ENCODE measurements at regions not wholly inside any gene's neighbourhood (a gene's known extent, or its start where the extent isn't known, plus 50 kb on each side); places are given as distances from the start of the nearest gene placed in this dataset.

DNA sequence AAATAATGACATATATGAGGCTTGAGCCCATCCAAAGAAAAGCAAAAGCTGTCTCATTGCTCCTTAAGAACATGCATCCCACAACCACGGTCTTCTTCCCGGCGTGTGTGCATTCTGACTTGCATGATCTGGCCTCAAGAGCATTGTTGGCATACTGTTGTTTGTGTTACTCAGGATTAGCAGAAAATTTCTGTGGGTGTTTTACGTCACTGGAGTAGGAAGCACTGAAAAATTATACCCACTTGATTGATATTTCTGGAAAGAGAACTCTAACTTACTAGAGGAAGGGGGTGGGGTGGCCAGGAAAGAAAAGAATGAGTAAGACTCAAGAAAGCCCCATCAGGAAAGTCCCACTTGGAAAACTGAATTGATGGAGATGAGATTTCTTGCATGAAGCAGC is 326.2 kb upstream of the PRDM1 start (continued):
- TF ChIP-seq, protein P1, sequence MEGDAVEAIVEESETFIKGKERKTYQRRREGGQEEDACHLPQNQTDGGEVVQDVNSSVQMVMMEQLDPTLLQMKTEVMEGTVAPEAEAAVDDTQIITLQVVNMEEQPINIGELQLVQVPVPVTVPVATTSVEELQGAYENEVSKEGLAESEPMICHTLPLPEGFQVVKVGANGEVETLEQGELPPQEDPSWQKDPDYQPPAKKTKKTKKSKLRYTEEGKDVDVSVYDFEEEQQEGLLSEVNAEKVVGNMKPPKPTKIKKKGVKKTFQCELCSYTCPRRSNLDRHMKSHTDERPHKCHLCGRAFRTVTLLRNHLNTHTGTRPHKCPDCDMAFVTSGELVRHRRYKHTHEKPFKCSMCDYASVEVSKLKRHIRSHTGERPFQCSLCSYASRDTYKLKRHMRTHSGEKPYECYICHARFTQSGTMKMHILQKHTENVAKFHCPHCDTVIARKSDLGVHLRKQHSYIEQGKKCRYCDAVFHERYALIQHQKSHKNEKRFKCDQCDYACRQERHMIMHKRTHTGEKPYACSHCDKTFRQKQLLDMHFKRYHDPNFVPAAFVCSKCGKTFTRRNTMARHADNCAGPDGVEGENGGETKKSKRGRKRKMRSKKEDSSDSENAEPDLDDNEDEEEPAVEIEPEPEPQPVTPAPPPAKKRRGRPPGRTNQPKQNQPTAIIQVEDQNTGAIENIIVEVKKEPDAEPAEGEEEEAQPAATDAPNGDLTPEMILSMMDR (IDR thresholded peaks at IDR 0.05), result no peak
- no peak for TF ChIP-seq EZH2phosphoT487 (IDR thresholded peaks at IDR 0.05; ENCODE audit: borderline replicate concordance, low read depth)
- TF ChIP-seq, protein P2, sequence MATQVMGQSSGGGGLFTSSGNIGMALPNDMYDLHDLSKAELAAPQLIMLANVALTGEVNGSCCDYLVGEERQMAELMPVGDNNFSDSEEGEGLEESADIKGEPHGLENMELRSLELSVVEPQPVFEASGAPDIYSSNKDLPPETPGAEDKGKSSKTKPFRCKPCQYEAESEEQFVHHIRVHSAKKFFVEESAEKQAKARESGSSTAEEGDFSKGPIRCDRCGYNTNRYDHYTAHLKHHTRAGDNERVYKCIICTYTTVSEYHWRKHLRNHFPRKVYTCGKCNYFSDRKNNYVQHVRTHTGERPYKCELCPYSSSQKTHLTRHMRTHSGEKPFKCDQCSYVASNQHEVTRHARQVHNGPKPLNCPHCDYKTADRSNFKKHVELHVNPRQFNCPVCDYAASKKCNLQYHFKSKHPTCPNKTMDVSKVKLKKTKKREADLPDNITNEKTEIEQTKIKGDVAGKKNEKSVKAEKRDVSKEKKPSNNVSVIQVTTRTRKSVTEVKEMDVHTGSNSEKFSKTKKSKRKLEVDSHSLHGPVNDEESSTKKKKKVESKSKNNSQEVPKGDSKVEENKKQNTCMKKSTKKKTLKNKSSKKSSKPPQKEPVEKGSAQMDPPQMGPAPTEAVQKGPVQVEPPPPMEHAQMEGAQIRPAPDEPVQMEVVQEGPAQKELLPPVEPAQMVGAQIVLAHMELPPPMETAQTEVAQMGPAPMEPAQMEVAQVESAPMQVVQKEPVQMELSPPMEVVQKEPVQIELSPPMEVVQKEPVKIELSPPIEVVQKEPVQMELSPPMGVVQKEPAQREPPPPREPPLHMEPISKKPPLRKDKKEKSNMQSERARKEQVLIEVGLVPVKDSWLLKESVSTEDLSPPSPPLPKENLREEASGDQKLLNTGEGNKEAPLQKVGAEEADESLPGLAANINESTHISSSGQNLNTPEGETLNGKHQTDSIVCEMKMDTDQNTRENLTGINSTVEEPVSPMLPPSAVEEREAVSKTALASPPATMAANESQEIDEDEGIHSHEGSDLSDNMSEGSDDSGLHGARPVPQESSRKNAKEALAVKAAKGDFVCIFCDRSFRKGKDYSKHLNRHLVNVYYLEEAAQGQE (IDR thresholded peaks at IDR 0.05; ENCODE audit: low read depth, low read length), result no peak
- TF ChIP-seq TEAD4 (IDR thresholded peaks at IDR 0.05; ENCODE audit: borderline replicate concordance, insufficient read depth), result no peak

DNA sequence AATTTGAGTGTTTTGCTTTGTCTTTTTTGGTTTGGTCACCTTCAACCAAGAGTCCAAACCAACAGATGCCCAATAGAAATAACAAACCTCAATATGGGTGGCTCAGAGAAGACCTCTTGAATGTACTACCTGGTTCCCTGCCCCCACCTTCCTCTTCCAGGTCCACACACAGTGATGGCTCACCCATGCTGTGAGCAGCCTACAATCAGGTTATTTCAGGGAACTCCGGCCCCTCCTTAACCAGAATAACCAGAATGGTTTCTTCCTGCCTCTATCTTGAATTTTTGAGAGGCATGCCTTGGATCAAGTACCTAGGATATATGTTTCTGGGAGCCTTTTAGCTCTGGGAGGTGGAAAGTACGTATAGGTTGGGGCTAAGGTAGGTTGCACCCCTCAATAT is 327.1 kb upstream of the PRDM1 start:
- Histone ChIP-seq H3K36me3 (replicated peaks in 1 of 2; ENCODE audit: control insufficient read depth in 1 of 2, insufficient read depth in 2 of 2, low read length in 1 of 2) (no peaks in the 10 kb centered on the region), H3K9me2 (no peaks in the 10 kb centered on the region), H3K4me1 (ENCODE audit: control insufficient read depth in 1 of 2, insufficient read depth in 2 of 2, low read depth in 1 of 2, low read length in 1 of 2) (peaks cover 0 to 6% of the 10 kb centered on the region in 2 experiments; a peak in 2 of 4 replicates), H3K4me3 (ENCODE audit: low read depth in 2 of 2, low read length in 1 of 2) (no peak overlapping the region), H3K4me2 (no peak overlapping the region), H3K9me3 (no peaks in the 10 kb centered on the region), H4K20me1 (ENCODE audit: insufficient read depth) (no peaks in the 10 kb centered on the region), H3K27ac (ENCODE audit: low read depth in 2 of 2, low read length in 1 of 2) (peak overlapping the region in 1 of 2 experiments; percentile 82; a peak in 1 of 4 replicates), H3K27me3 (ENCODE audit: insufficient read depth) (no peaks in the 10 kb centered on the region), H3F3A (replicated peaks; ENCODE audit: insufficient read depth) (no peaks in the 10 kb centered on the region), H3K79me2 (ENCODE audit: insufficient read depth) (no peaks in the 10 kb centered on the region), H3K9ac (no peak overlapping the region), H2AFZ (ENCODE audit: low read depth) (no peak overlapping the region)
- POLR2A ChIA-PET, result no interaction called here
- no peak for TF ChIP-seq NFIC (IDR thresholded peaks at IDR 0.05; ENCODE audit: borderline replicate concordance)
- no peak for TF ChIP-seq MXI1 (IDR thresholded peaks at IDR 0.05; ENCODE audit: low read depth, low read length)
- no peak for TF ChIP-seq JUND (IDR thresholded peaks at IDR 0.05)
- TF ChIP-seq TCF12 (IDR thresholded peaks at IDR 0.05), result no peak
- TF ChIP-seq, protein P2 (IDR thresholded peaks at IDR 0.05; ENCODE audit: low read depth, low read length), result no peak
- TF ChIP-seq, protein P3, sequence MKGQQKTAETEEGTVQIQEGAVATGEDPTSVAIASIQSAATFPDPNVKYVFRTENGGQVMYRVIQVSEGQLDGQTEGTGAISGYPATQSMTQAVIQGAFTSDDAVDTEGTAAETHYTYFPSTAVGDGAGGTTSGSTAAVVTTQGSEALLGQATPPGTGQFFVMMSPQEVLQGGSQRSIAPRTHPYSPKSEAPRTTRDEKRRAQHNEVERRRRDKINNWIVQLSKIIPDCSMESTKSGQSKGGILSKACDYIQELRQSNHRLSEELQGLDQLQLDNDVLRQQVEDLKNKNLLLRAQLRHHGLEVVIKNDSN (IDR thresholded peaks at IDR 0.05; ENCODE audit: borderline replicate concordance, low read depth), result no peak
- no peak for TF ChIP-seq GABPA (IDR thresholded peaks at IDR 0.05; ENCODE audit: low read depth)
- TF ChIP-seq, protein P4, sequence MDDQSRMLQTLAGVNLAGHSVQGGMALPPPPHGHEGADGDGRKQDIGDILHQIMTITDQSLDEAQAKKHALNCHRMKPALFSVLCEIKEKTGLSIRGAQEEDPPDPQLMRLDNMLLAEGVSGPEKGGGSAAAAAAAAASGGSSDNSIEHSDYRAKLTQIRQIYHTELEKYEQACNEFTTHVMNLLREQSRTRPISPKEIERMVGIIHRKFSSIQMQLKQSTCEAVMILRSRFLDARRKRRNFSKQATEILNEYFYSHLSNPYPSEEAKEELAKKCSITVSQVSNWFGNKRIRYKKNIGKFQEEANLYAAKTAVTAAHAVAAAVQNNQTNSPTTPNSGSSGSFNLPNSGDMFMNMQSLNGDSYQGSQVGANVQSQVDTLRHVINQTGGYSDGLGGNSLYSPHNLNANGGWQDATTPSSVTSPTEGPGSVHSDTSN (IDR thresholded peaks at IDR 0.05), result no peak
- no peak for TF ChIP-seq EZH2phosphoT487 (IDR thresholded peaks at IDR 0.05; ENCODE audit: borderline replicate concordance, low read depth)
- TF ChIP-seq ELF1 (IDR thresholded peaks at IDR 0.05), result no peak
- TF ChIP-seq GATA2 (CRISPR knock-in tag; IDR thresholded peaks at IDR 0.05), result no peak
- TF ChIP-seq RCOR1 (IDR thresholded peaks at IDR 0.05; ENCODE audit: low read length), result no peak
- no peak for TF ChIP-seq RXRA (IDR thresholded peaks at IDR 0.05; ENCODE audit: borderline replicate concordance, low read depth)
- no peak for TF ChIP-seq YY1 (IDR thresholded peaks at IDR 0.05; ENCODE audit: low read depth)
- no peak for TF ChIP-seq FOXM1 (IDR thresholded peaks at IDR 0.05; ENCODE audit: low read depth)
- no peak for TF ChIP-seq POLR2AphosphoS5 (IDR thresholded peaks at IDR 0.05; ENCODE audit: low read depth, low read length)
- TF ChIP-seq CHD2 (IDR thresholded peaks at IDR 0.05; ENCODE audit: low read length, partially characterized antibody), result no peak
- TF ChIP-seq, protein P5, sequence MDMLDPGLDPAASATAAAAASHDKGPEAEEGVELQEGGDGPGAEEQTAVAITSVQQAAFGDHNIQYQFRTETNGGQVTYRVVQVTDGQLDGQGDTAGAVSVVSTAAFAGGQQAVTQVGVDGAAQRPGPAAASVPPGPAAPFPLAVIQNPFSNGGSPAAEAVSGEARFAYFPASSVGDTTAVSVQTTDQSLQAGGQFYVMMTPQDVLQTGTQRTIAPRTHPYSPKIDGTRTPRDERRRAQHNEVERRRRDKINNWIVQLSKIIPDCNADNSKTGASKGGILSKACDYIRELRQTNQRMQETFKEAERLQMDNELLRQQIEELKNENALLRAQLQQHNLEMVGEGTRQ (IDR thresholded peaks at IDR 0.05; ENCODE audit: borderline replicate concordance, low read depth, low read length), result no peak
- no peak for DNase-seq
- CTCF ChIA-PET, result no interaction called here
- 94% methylated on average over 2 of the region's 2 CpGs for WGBS (ENCODE audit: low lambda C conversion rate)
